DOHH2 (cell line): ENCODE measurements at regions not wholly inside any gene's neighbourhood (a gene's known extent, or its start where the extent isn't known, plus 50 kb on each side); places are given as distances from the start of the nearest gene placed in this dataset.

Experiments used
- CTCF ChIP-seq: fragments of 200-600 bp; sonication (generic); IDR thresholded peaks from one replicate; pipeline ENCODE4 v1.5.1; 2014; ENCODE audit warnings: antibody characterized with exemption, mild to moderate bottlenecking, low read depth, low read length; ENCODE audit not compliant: poor library complexity, severe bottlenecking
- EZH2phosphoT487 ChIP-seq: fragments of 200-600 bp; sonication (generic); IDR thresholded peaks from 2 replicates; pipeline ENCODE4 v1.6.1; 2017; ENCODE audit warnings: borderline replicate concordance, mild to moderate bottlenecking, antibody characterized with exemption, low read length, moderate library complexity, mixed read lengths

DNA sequence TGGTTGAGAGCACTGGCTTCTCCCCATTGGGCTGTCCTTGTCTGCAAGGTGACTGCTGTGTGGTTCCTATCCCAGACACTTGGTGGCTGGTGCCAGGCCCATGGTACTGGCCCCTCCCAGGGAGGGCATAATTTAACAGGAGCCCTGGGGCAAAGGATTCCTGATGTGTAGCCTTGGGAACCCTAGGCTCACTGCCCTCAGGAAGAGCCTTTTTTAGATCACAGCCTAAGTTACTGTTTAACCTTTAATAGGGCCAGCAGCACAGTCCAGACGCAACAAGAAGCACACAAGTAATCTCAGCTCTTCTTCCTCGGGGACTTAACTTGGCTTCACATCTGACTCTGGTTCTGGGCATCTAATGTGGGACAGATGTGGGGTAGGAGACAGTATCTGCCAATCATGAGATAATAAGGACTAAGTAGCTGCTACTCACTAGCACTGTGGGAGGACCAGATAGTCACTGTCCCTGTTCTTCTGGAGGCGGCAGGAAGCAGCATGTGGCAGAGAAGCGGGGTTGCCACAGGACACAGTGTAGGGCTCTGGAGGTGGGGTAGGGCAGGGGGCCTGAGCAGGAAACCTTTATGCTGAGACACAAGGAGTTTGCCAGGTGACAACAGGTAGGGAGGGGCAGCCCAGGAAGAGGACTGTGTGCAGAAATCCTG is 136.3 kb downstream of the TMEM17 start:
- TF ChIP-seq CTCF (no peak), EZH2phosphoT487 (no peak)
